K562 (cell line): ENCODE measurements at regions not wholly inside any gene's neighbourhood (a gene's known extent, or its start where the extent isn't known, plus 50 kb on each side); places are given as distances from the start of the nearest gene placed in this dataset.

ENCODE experiments used
- CBFB ChIP-seq: sonication (generic); formaldehyde crosslinking; IDR thresholded peaks from 2 replicates; pipeline ENCODE4 v1.4.0; 2020; ENCODE audit warnings: mild to moderate bottlenecking, missing genetic modification reagents
- CTCF ChIP-seq, 3 experiments: IDR thresholded peaks in 2 of 3; conservative IDR thresholded peaks in 1 of 3; 2 replicates each; pipeline ENCODE4 v1.5.1; 2011 to 2012; ENCODE audit warnings: low read length in 3 of 3, mild to moderate bottlenecking in 3 of 3, control low read depth in 2 of 3, improper control_type of control experiment in 1 of 3, inconsistent platforms in 1 of 3, low read depth in 1 of 3, mixed read lengths in 1 of 3, moderate library complexity in 1 of 3; ENCODE audit not compliant: insufficient read depth in 2 of 3
- FOXM1 ChIP-seq, 2 experiments: fragments of 450-650 bp in 1 of 2; sonication (generic) in 1 of 2; formaldehyde crosslinking in 1 of 2; IDR thresholded peaks; 2 replicates each; pipeline versions ENCODE4 v1.6.1 to v1.9.0; 2017 to 2022; ENCODE audit warnings: low read depth in 2 of 2, mild to moderate bottlenecking in 2 of 2, missing genetic modification reagents in 1 of 2, moderate library complexity in 1 of 2
- JUND ChIP-seq, 2 experiments: IDR thresholded peaks; 2 replicates in 1 of 2; 3 replicates in 1 of 2; pipeline ENCODE4 v1.6.1; 2011; ENCODE audit warnings: borderline replicate concordance in 2 of 2, low read depth in 2 of 2, low read length in 2 of 2, improper control_type of control experiment in 1 of 2, missing biosample characterization in 1 of 2, missing genetic modification characterization in 1 of 2, missing genetic modification reagents in 1 of 2
- YY1 ChIP-seq, 3 experiments: IDR thresholded peaks; 2 replicates each; pipeline ENCODE4 v1.6.1; 2011; ENCODE audit warnings: low read length in 2 of 3, mild to moderate bottlenecking in 2 of 3, moderate library complexity in 2 of 3, borderline replicate concordance in 1 of 3, control low read depth in 1 of 3, low read depth in 1 of 3; ENCODE audit not compliant: insufficient read depth in 3 of 3, insufficient replicate concordance in 2 of 3, control insufficient read depth in 1 of 3, insufficient read length in 1 of 3; ENCODE audit errors: extremely low read depth in 1 of 3
- ZEB2 ChIP-seq: fragments of 450-650 bp; IDR thresholded peaks from 2 replicates; pipeline ENCODE4 v1.6.1; 2016
- ZNF766 ChIP-seq: fragments of 200-800 bp; sonication (Bioruptor generic); conservative IDR thresholded peaks from 2 replicates; pipeline ENCODE4 v1.6.1; 2016; ENCODE audit warnings: missing genetic modification characterization, missing compliant biosample characterization
- TF ChIP-seq, protein P1 (sequence below): sonication (generic); formaldehyde crosslinking; IDR thresholded peaks from 2 replicates; pipeline ENCODE4 v1.8.0; 2022; ENCODE audit warnings: mild to moderate bottlenecking, missing genetic modification reagents, borderline replicate concordance

GRCh38 chr7:120005720-120006119 is 267.3 kb upstream of the KCND2 start:
- TF ChIP-seq CBFB (CRISPR knock-in tag): no peak
- TF ChIP-seq, protein P1, sequence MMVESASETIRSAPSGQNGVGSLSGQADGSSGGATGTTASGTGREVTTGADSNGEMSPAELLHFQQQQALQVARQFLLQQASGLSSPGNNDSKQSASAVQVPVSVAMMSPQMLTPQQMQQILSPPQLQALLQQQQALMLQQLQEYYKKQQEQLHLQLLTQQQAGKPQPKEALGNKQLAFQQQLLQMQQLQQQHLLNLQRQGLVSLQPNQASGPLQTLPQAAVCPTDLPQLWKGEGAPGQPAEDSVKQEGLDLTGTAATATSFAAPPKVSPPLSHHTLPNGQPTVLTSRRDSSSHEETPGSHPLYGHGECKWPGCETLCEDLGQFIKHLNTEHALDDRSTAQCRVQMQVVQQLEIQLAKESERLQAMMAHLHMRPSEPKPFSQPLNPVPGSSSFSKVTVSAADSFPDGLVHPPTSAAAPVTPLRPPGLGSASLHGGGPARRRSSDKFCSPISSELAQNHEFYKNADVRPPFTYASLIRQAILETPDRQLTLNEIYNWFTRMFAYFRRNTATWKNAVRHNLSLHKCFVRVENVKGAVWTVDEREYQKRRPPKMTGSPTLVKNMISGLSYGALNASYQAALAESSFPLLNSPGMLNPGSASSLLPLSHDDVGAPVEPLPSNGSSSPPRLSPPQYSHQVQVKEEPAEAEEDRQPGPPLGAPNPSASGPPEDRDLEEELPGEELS: no peak
- TF ChIP-seq ZEB2: no peak
- TF ChIP-seq FOXM1 (IDR thresholded peaks at IDR 0.05; ENCODE audit: low read depth): no peak
- no peak for TF ChIP-seq FOXM1 (CRISPR knock-in tag; IDR thresholded peaks at IDR 0.05; ENCODE audit: low read depth)
- no peak for TF ChIP-seq JUND (IDR thresholded peaks at IDR 0.05; ENCODE audit: borderline replicate concordance, low read depth, low read length)
- no peak for TF ChIP-seq JUND (tag; IDR thresholded peaks at IDR 0.05; ENCODE audit: borderline replicate concordance, low read depth, low read length)
- TF ChIP-seq CTCF (IDR thresholded peaks at IDR 0.05 in 2 of 3, conservative IDR thresholded peaks at IDR 0.05 in 1 of 3; ENCODE audit: insufficient read depth in 2 of 3, low read depth in 1 of 3, low read length in 3 of 3): no peak
- no peak for TF ChIP-seq YY1 (IDR thresholded peaks at IDR 0.05; ENCODE audit: borderline replicate concordance in 1 of 3, control insufficient read depth in 1 of 3, extremely low read depth in 1 of 3, insufficient read depth in 3 of 3, insufficient read length in 1 of 3, insufficient replicate concordance in 2 of 3, low read depth in 1 of 3, low read length in 2 of 3)
- no peak for TF ChIP-seq ZNF766
